GM12878 (cell line): ENCODE measurements at regions not wholly inside any gene's neighbourhood (a gene's known extent, or its start where the extent isn't known, plus 50 kb on each side); places are given as distances from the start of the nearest gene placed in this dataset.

Source experiments
- ATAC-seq: fragments of 200-7000 bp; cut with Tn5 transposase; 3 replicates; pipeline ENCODE4 v1.9.1; 2020; ENCODE audit warnings: mild to moderate bottlenecking, moderate library complexity
- BruUV-seq: library from RNA; stranded (reverse); fragments of 400-500 nt; replicated peaks from 2 replicates; lab custom pipeline; 2021; lab: Mats Ljungman, UMichigan
- CTCF ChIA-PET: fragments of 300-600 bp; sonication (Branson Sonifier 250); formaldehyde crosslinking; extraction: SDS; loops from one replicate; lab custom pipeline; 2021; ENCODE audit warnings: inconsistent platforms; lab: Yijun Ruan, JAX
- POLR2A ChIA-PET: fragments of 350-600 bp; formaldehyde crosslinking; extraction: SDS; loops from one replicate; lab custom pipeline; 2021; ENCODE audit warnings: inconsistent platforms; lab: Charles Lee
- RAD21 ChIA-PET: fragments of 300-600 bp; sonication (Branson Sonifier 250); formaldehyde crosslinking; loops from one replicate; lab custom pipeline; 2023; ENCODE audit warnings: antibody characterized with exemption; ENCODE audit not compliant: unreplicated experiment; lab: Charles Lee
- SMC1A ChIA-PET: fragments of 300-600 bp; sonication (Branson Sonifier 250); formaldehyde crosslinking; loops from one replicate; lab custom pipeline; 2023; ENCODE audit not compliant: unreplicated experiment, uncharacterized antibody; lab: Charles Lee
- DNase-seq: peaks from one replicate; pipeline ENCODE4 v3.0.0-alpha.2; 2011; ENCODE audit warnings: low read depth, low spot score
- FAIRE-seq: peaks from 3 replicates; lab custom pipeline; 2011; peaks lifted over from hg19 to GRCh38; lab: Jason Lieb, UNC
- H2AFZ ChIP-seq: 2 replicates; pipeline ENCODE4 v1.6.0; 2011; ENCODE audit warnings: low read depth, low read length, control low read depth; ENCODE audit not compliant: control insufficient read depth
- H3K27ac ChIP-seq: 2 replicates; pipeline ENCODE4 v1.5.1; 2011; ENCODE audit warnings: control low read depth; ENCODE audit not compliant: control insufficient read depth, insufficient read depth
- H3K27me3 ChIP-seq, 2 experiments: replicated peaks in 1 of 2; 2 replicates each; pipeline versions ENCODE4 v1.6.0 to v1.6.1; 2011; ENCODE audit warnings: low read length in 1 of 2; ENCODE audit not compliant: control insufficient read depth in 2 of 2, insufficient read depth in 2 of 2
- H3K36me3 ChIP-seq, 2 experiments: 2 replicates each; pipeline ENCODE4 v1.5.1; 2011; ENCODE audit warnings: low read length in 1 of 2; ENCODE audit not compliant: control insufficient read depth in 2 of 2, insufficient read depth in 2 of 2
- H3K4me1 ChIP-seq: 2 replicates; pipeline ENCODE4 v1.6.1; 2011; ENCODE audit warnings: mild to moderate bottlenecking, low read length, moderate library complexity, mixed read lengths; ENCODE audit not compliant: control insufficient read depth, insufficient read depth
- H3K4me2 ChIP-seq: 2 replicates; pipeline ENCODE4 v1.6.0; 2011; ENCODE audit warnings: control low read depth; ENCODE audit not compliant: control insufficient read depth, insufficient read depth
- H3K4me3 ChIP-seq: fragments of 200-600 bp; sonication (generic); 2 replicates; pipeline ENCODE4 v1.5.1; 2016
- H3K79me2 ChIP-seq: 2 replicates; pipeline ENCODE4 v1.6.0; 2011; ENCODE audit warnings: low read length; ENCODE audit not compliant: control insufficient read depth, insufficient read depth
- H3K9ac ChIP-seq: 2 replicates; pipeline ENCODE4 v1.8.0; 2011; ENCODE audit warnings: low read length, control low read depth, mixed read lengths; ENCODE audit not compliant: control insufficient read depth, insufficient read depth
- H3K9me3 ChIP-seq: replicated peaks from 3 replicates; pipeline ENCODE4 v1.5.1; 2011; ENCODE audit warnings: mild to moderate bottlenecking, low read length; ENCODE audit not compliant: control insufficient read depth, insufficient read depth
- H4K20me1 ChIP-seq: 2 replicates; pipeline ENCODE4 v1.6.0; 2011; ENCODE audit not compliant: control insufficient read depth, insufficient read depth
- CHD4 ChIP-seq: fragments of 200-600 bp; sonication (generic); IDR thresholded peaks from 2 replicates; pipeline ENCODE4 v1.6.1; 2016; ENCODE audit warnings: mild to moderate bottlenecking
- GATAD2B ChIP-seq: fragments of 450-650 bp; conservative IDR thresholded peaks from 2 replicates; pipeline ENCODE4 v1.6.1; 2017; ENCODE audit warnings: low read depth, mild to moderate bottlenecking, moderate library complexity
- LARP7 ChIP-seq: fragments of 450-650 bp; IDR thresholded peaks from 2 replicates; pipeline ENCODE4 v1.6.1; 2017; ENCODE audit warnings: mild to moderate bottlenecking
- PAX8 ChIP-seq: fragments of 450-650 bp; IDR thresholded peaks from 2 replicates; pipeline ENCODE4 v1.6.1; 2017; ENCODE audit warnings: mild to moderate bottlenecking, moderate library complexity
- SIX5 ChIP-seq: IDR thresholded peaks from 2 replicates; pipeline ENCODE4 v1.6.1; 2011; ENCODE audit warnings: mild to moderate bottlenecking, low read depth, low read length, moderate library complexity; ENCODE audit not compliant: severe bottlenecking
- STAT3 ChIP-seq: IDR thresholded peaks from 2 replicates; pipeline ENCODE4 v1.6.1; 2011; ENCODE audit warnings: low read depth, low read length, improper control_type of control experiment
- ZSCAN29 ChIP-seq: fragments of 450-650 bp; IDR thresholded peaks from 2 replicates; pipeline ENCODE4 v1.6.1; 2017; ENCODE audit warnings: mild to moderate bottlenecking, moderate library complexity
- WGBS: methylation state at CpG from one replicate; pipeline ENCODE4 v1.1.6; 2016; ENCODE audit warnings: low lambda C conversion rate; ENCODE audit not compliant: insufficient replicate concordance, insufficient coverage; ENCODE audit errors: missing lambda C conversion rate; 5-methylcytosine and 5-hydroxymethylcytosine counted together
- in situ Hi-C: fragments of 300-500 bp; cut with MboI; formaldehyde crosslinking; loops from 9 replicates; pipeline ENCODE4 v1.14.3; 2018; ENCODE audit warnings: mixed read lengths
- intact Hi-C: fragments of 100-400 bp; cut with micrococcal nuclease; formaldehyde crosslinking; loops from one replicate; pipeline ENCODE4 v1.14.2; 2022; ENCODE audit not compliant: unreplicated experiment
- TF ChIP-seq, protein P1 (sequence below): fragments of 450-650 bp; IDR thresholded peaks from 2 replicates; pipeline ENCODE4 v1.6.1; 2018; ENCODE audit warnings: mild to moderate bottlenecking, low read depth, moderate library complexity; ENCODE audit not compliant: partially characterized antibody

DNA sequence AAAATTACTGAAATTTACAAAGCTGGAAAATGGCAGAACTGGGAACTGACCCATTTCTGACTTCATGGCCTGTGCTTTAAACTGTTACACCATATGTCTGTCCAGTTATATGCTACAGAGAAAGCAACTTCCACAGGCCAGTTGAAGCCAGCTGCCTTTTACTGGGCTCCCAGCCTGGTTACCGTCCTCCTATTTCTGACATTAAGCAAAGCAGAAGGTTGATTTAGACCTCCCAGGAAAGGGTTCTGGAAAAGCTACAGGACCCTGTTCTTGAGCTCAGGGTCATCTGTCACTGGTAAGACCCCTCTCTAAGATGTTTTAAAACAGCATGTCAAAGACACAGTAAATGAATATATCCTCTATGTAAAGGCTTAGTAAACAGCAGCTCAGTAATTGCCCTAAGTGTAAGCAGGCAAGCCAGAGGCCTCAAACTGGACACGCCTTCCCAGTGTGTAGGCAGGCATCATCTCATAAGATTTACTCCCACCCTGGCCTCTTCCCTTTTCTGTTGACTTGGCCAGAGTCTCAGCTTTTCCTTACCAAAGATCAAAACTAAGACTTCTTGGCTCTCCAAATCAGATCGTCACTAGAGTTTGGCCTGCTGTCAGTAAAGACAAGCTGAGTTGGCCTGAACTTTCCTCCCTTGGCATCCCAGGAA is 55.4 kb upstream of the RNU6-8 start:
- Histone ChIP-seq H3K79me2 (no peaks in the 10 kb centered on the region), H3K36me3 (no peaks in the 10 kb centered on the region), H3K4me3 (no peak overlapping the region), H3K27ac (peak overlapping the region; percentile 69), H3K9ac (no peak overlapping the region), H3K4me1 (peaks cover 24% of the 10 kb centered on the region), H3K27me3 (no peaks in the 10 kb centered on the region), H2AFZ (peak overlapping the region; percentile 43), H3K9me3 (peaks cover 4% of the 10 kb centered on the region; the same call in 1 of the 3 replicates), H3K4me2 (no peak overlapping the region), H4K20me1 (no peaks in the 10 kb centered on the region)
- peak; percentile 41 for FAIRE-seq
- DNase-seq: no peak
- in situ Hi-C loops (loop anchor here (5.0 kb wide), 3 partner anchors 209 to 751 kb away; no protein-coding TSS in a partner anchor), intact Hi-C loops (loop anchor here (5.0 kb wide), 1 partner anchor 114 kb away; no protein-coding TSS in a partner anchor)
- ChIA-PET RAD21 (interaction anchor here (0.8 to 2.3 kb wide), 15 partner anchors 12 to 838 kb away, joined by 3 to 13 read pairs (median 3); partner anchors contain the start of genes ARHGAP5 and HEATR5A), CTCF (interaction anchor here (0.6 to 2.5 kb wide), 22 partner anchors 8 to 748 kb away, joined by 3 to 23 read pairs (median 4); no protein-coding TSS in a partner anchor), SMC1A (interaction anchor here (0.5 to 2.2 kb wide), 26 partner anchors 8 to 767 kb away, joined by 3 to 13 read pairs (median 4); partner anchors contain the start of gene ARHGAP5), POLR2A (interaction anchor here (1.0 kb wide), 1 partner anchor 182 kb away, joined by 3 read pairs; no protein-coding TSS in a partner anchor)
- ATAC-seq: no peak
- BruUV-seq: no TSS peak
- 100% methylated on average over 3 of the region's 3 CpGs for WGBS
- TF ChIP-seq CHD4: no peak
- TF ChIP-seq SIX5: no peak
- no peak for TF ChIP-seq ZSCAN29
- TF ChIP-seq STAT3: no peak
- TF ChIP-seq LARP7: no peak
- TF ChIP-seq PAX8: no peak
- TF ChIP-seq, protein P1, sequence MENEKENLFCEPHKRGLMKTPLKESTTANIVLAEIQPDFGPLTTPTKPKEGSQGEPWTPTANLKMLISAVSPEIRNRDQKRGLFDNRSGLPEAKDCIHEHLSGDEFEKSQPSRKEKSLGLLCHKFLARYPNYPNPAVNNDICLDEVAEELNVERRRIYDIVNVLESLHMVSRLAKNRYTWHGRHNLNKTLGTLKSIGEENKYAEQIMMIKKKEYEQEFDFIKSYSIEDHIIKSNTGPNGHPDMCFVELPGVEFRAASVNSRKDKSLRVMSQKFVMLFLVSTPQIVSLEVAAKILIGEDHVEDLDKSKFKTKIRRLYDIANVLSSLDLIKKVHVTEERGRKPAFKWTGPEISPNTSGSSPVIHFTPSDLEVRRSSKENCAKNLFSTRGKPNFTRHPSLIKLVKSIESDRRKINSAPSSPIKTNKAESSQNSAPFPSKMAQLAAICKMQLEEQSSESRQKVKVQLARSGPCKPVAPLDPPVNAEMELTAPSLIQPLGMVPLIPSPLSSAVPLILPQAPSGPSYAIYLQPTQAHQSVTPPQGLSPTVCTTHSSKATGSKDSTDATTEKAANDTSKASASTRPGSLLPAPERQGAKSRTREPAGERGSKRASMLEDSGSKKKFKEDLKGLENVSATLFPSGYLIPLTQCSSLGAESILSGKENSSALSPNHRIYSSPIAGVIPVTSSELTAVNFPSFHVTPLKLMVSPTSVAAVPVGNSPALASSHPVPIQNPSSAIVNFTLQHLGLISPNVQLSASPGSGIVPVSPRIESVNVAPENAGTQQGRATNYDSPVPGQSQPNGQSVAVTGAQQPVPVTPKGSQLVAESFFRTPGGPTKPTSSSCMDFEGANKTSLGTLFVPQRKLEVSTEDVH: no peak
- no peak for TF ChIP-seq GATAD2B
